Progenitor cell of endocrine pancreas (in vitro differentiated cells): ENCODE measurements at regions not wholly inside any gene's neighbourhood (a gene's known extent, or its start where the extent isn't known, plus 50 kb on each side); places are given as distances from the start of the nearest gene placed in this dataset.

Experiments
- DNase-seq: peaks from one replicate; pipeline ENCODE4 v3.0.0; 2021; ENCODE audit warnings: low spot score; ENCODE audit not compliant: unreplicated experiment
- H3K27ac Mint-ChIP-seq: 2 replicates; pipeline ENCODE4 v1.8.0; 2021; ENCODE audit warnings: mild to moderate bottlenecking, moderate library complexity, mixed read lengths
- H3K27me3 Mint-ChIP-seq: 2 replicates; pipeline ENCODE4 v1.8.0; 2021; ENCODE audit warnings: mixed read lengths
- H3K36me3 Mint-ChIP-seq: 2 replicates; pipeline ENCODE4 v1.8.0; 2022; ENCODE audit warnings: mixed read lengths; ENCODE audit not compliant: insufficient read depth
- H3K4me1 Mint-ChIP-seq: 2 replicates; pipeline ENCODE4 v1.8.0; 2021; ENCODE audit warnings: low read depth, mixed read lengths
- H3K4me3 Mint-ChIP-seq: 2 replicates; pipeline ENCODE4 v1.8.0; 2021; ENCODE audit warnings: low read depth, mild to moderate bottlenecking, moderate library complexity, mixed read lengths
- H3K9me3 Mint-ChIP-seq: 2 replicates; pipeline ENCODE4 v1.8.0; 2021; ENCODE audit warnings: low read depth, mixed read lengths
- CTCF ChIP-seq: fragments of 200-600 bp; sonication (generic); IDR thresholded peaks from one replicate; pipeline ENCODE4 v1.5.0; 2021; ENCODE audit warnings: antibody characterized with exemption, mild to moderate bottlenecking; ENCODE audit not compliant: unreplicated experiment

GRCh38 chr1:82932727-82933126 lies 1066.2 kb downstream of the TTLL7 start:
- TF ChIP-seq CTCF = no peak
- H3K9me3 Mint-ChIP-seq = peaks cover 7% of the 10 kb centered on the region
- H3K27ac Mint-ChIP-seq = no peak overlapping the region
- no peaks in the 10 kb centered on the region for H3K27me3 Mint-ChIP-seq
- H3K36me3 Mint-ChIP-seq = no peaks in the 10 kb centered on the region
- H3K4me3 Mint-ChIP-seq = no peak overlapping the region
- no peak for DNase-seq
- H3K4me1 Mint-ChIP-seq = peaks cover 12% of the 10 kb centered on the region

- Mint-ChIP-seq H3K4me3 (no peak overlapping the region), H3K4me1 (peaks cover 17% of the 10 kb centered on the region), H3K9me3 (peaks cover 4% of the 10 kb centered on the region), H3K27ac (no peak overlapping the region), H3K36me3 (no peaks in the 10 kb centered on the region), H3K27me3 (no peaks in the 10 kb centered on the region)
- DNase-seq = no peak
- no peak for TF ChIP-seq CTCF
Observed at GRCh38 chr1:82932207-82932606, 1066.7 kb downstream of the TTLL7 start.

- no peak for DNase-seq
- Mint-ChIP-seq H3K4me1 (peaks cover 17% of the 10 kb centered on the region), H3K27ac (no peak overlapping the region), H3K27me3 (no peaks in the 10 kb centered on the region), H3K9me3 (no peaks in the 10 kb centered on the region), H3K4me3 (no peak overlapping the region), H3K36me3 (no peaks in the 10 kb centered on the region)
- TF ChIP-seq CTCF = no peak
Observed at GRCh38 chr1:82931006-82931405, 1067.9 kb downstream of the TTLL7 start.

- Mint-ChIP-seq H3K9me3 (no peaks in the 10 kb centered on the region), H3K4me1 (peaks cover 17% of the 10 kb centered on the region), H3K27ac (no peak overlapping the region), H3K27me3 (no peaks in the 10 kb centered on the region), H3K36me3 (no peaks in the 10 kb centered on the region), H3K4me3 (no peak overlapping the region)
- DNase-seq = no peak
- TF ChIP-seq CTCF = no peak
Observed at GRCh38 chr1:82927753-82928152, 1071.2 kb downstream of the TTLL7 start.

GRCh38 chr1:82924666-82925065 lies 1074.3 kb downstream of the TTLL7 start:
- Mint-ChIP-seq H3K27ac (no peak overlapping the region), H3K4me3 (no peak overlapping the region), H3K4me1 (peaks cover 24% of the 10 kb centered on the region), H3K27me3 (no peaks in the 10 kb centered on the region), H3K9me3 (no peaks in the 10 kb centered on the region), H3K36me3 (no peaks in the 10 kb centered on the region)
- no peak for TF ChIP-seq CTCF
- no peak for DNase-seq
